K562 (cell line): ENCODE measurements at regions not wholly inside any gene's neighbourhood (a gene's known extent, or its start where the extent isn't known, plus 50 kb on each side); places are given as distances from the start of the nearest gene placed in this dataset.

Experiments
- ATAC-seq: fragments of 200-7000 bp; cut with Tn5 transposase; 3 replicates; pipeline ENCODE4 v1.9.1; 2020; ENCODE audit warnings: moderate library complexity
- BruUV-seq: library from RNA; stranded (reverse); fragments of 400-500 nt; replicated peaks from 2 replicates; lab custom pipeline; 2021; lab: Mats Ljungman, UMichigan
- CTCF ChIA-PET: fragments of 300-600 bp; formaldehyde crosslinking; extraction: SDS; loops from one replicate; lab custom pipeline; 2021; ENCODE audit warnings: low intra/inter-chr PET ratio; lab: Yijun Ruan, JAX
- POLR2A ChIA-PET: fragments of 300-600, 350-650 bp; sonication (Branson Sonifier 250); formaldehyde crosslinking; extraction: SDS; loops from one replicate; lab custom pipeline; 2021; ENCODE audit warnings: antibody characterized with exemption, inconsistent platforms; lab: Yijun Ruan, JAX
- DNase-seq, 4 experiments: peaks; one replicate each; pipeline versions ENCODE4 v3.0.0 to v3.0.0-alpha.2; 2011 to 2018; ENCODE audit warnings: low spot score in 3 of 4, mixed read lengths in 3 of 4; ENCODE audit errors: extremely low read depth in 1 of 4
- FAIRE-seq: peaks from 2 replicates; lab custom pipeline; 2011; peaks lifted over from hg19 to GRCh38; lab: Jason Lieb, UNC
- H2AFZ ChIP-seq: 2 replicates; pipeline ENCODE4 v1.6.0; 2011; ENCODE audit warnings: low read depth, low read length, control low read depth, inconsistent platforms
- H3K27ac ChIP-seq: fragments of 200-600 bp; 3 replicates; pipeline ENCODE4 v1.8.0; 2011; ENCODE audit warnings: low read depth, mild to moderate bottlenecking, control low read depth, inconsistent platforms, low read length, moderate library complexity, mixed read lengths; ENCODE audit errors: extremely low read depth
- H3K27me3 ChIP-seq, 2 experiments: fragments of 300-600 bp in 1 of 2; 2 replicates in 1 of 2; 3 replicates in 1 of 2; pipeline versions ENCODE4 v1.6.0 to v1.8.0; 2011; ENCODE audit warnings: inconsistent platforms in 2 of 2, low read length in 2 of 2, mild to moderate bottlenecking in 1 of 2, mixed read lengths in 1 of 2, moderate library complexity in 1 of 2; ENCODE audit not compliant: control insufficient read depth in 2 of 2, insufficient read depth in 2 of 2
- H3K36me3 ChIP-seq: fragments of 300-600 bp; 3 replicates; pipeline ENCODE4 v1.8.0; 2011; ENCODE audit warnings: mild to moderate bottlenecking, low read length, inconsistent platforms; ENCODE audit not compliant: control insufficient read depth, insufficient read depth
- H3K4me1 ChIP-seq, 2 experiments: fragments of 200-600 bp in 1 of 2; replicated peaks in 1 of 2; 2 replicates in 1 of 2; 3 replicates in 1 of 2; pipeline versions ENCODE4 v1.5.1 to v1.8.0; 2011; ENCODE audit warnings: inconsistent platforms in 2 of 2, low read length in 2 of 2, mild to moderate bottlenecking in 1 of 2, mixed read lengths in 1 of 2, moderate library complexity in 1 of 2; ENCODE audit not compliant: control insufficient read depth in 2 of 2, insufficient read depth in 2 of 2
- H3K4me2 ChIP-seq: 2 replicates; pipeline ENCODE4 v1.6.1; 2011; ENCODE audit warnings: low read length, control low read depth, inconsistent platforms, mixed read lengths; ENCODE audit not compliant: insufficient read depth
- H3K4me3 ChIP-seq: fragments of 200-600 bp; sonication (generic), shearing (Covaris generic); 2 replicates; pipeline ENCODE4 v1.5.1; 2016; ENCODE audit warnings: control low read depth, inconsistent platforms
- H3K79me2 ChIP-seq: fragments of 200-600 bp; 3 replicates; pipeline ENCODE4 v1.8.0; 2011; ENCODE audit warnings: low read length, inconsistent platforms; ENCODE audit not compliant: control insufficient read depth, insufficient read depth
- H3K9ac ChIP-seq, 2 experiments: 2 replicates each; pipeline versions ENCODE4 v1.6.0 to v1.6.1; 2011; ENCODE audit warnings: low read depth in 2 of 2, low read length in 2 of 2, control low read depth in 1 of 2, inconsistent platforms in 1 of 2, mild to moderate bottlenecking in 1 of 2, mixed read lengths in 1 of 2; ENCODE audit not compliant: insufficient read depth in 1 of 2
- H3K9me1 ChIP-seq: one replicate; pipeline ENCODE4 v1.6.0; 2011; ENCODE audit warnings: inconsistent platforms, mild to moderate bottlenecking, low read length, moderate library complexity; ENCODE audit not compliant: control insufficient read depth, insufficient read depth
- H3K9me3 ChIP-seq: replicated peaks from 2 replicates; pipeline ENCODE4 v1.5.1; 2011; ENCODE audit warnings: low read depth, low read length, inconsistent platforms; ENCODE audit not compliant: control insufficient read depth, insufficient read depth
- H4K20me1 ChIP-seq: replicated peaks from 2 replicates; pipeline ENCODE4 v1.6.1; 2011; ENCODE audit warnings: low read length, inconsistent platforms, mixed read lengths; ENCODE audit not compliant: control insufficient read depth, insufficient read depth
- CEBPG ChIP-seq, 3 experiments: fragments of 200-800 bp in 1 of 3; sonication (Bioruptor generic) in 1 of 3; sonication (generic) in 1 of 3; formaldehyde crosslinking in 1 of 3; IDR thresholded peaks in 2 of 3; conservative IDR thresholded peaks in 1 of 3; 2 replicates each; pipeline versions ENCODE4 v1.6.1 to v1.8.0; 2016 to 2022; ENCODE audit warnings: missing compliant biosample characterization in 2 of 3, missing genetic modification characterization in 2 of 3, mild to moderate bottlenecking in 1 of 3, missing genetic modification reagents in 1 of 3
- FOXK1 ChIP-seq: sonication (generic); formaldehyde crosslinking; IDR thresholded peaks from 2 replicates; pipeline ENCODE4 v1.8.0; 2022; ENCODE audit warnings: missing genetic modification reagents, mild to moderate bottlenecking, borderline replicate concordance
- HNRNPK ChIP-seq: fragments of 200-400 bp; formaldehyde crosslinking; IDR thresholded peaks from one replicate; pipeline ENCODE4 v1.6.1; 2018; ENCODE audit warnings: mild to moderate bottlenecking, low read depth, low read length; ENCODE audit not compliant: poor library complexity, severe bottlenecking
- MXI1 ChIP-seq: IDR thresholded peaks from 2 replicates; pipeline ENCODE4 v1.6.1; 2011; ENCODE audit warnings: low read depth, mild to moderate bottlenecking, improper control_type of control experiment, low read length
- NFATC3 ChIP-seq: fragments of 450-650 bp; IDR thresholded peaks from 2 replicates; pipeline ENCODE4 v1.6.1; 2017; ENCODE audit warnings: mild to moderate bottlenecking
- SMAD2 ChIP-seq: fragments of 150-350 bp; IDR thresholded peaks from 2 replicates; pipeline ENCODE4 v1.6.1; 2014; ENCODE audit warnings: low read depth, mild to moderate bottlenecking, low read length
- XRCC5 ChIP-seq: fragments of 200-400 bp; formaldehyde crosslinking; IDR thresholded peaks from 2 replicates; pipeline ENCODE4 v1.6.1; 2017; ENCODE audit warnings: low read depth, mild to moderate bottlenecking, low read length
- ZNF24 ChIP-seq: fragments of 450-650 bp; IDR thresholded peaks from 2 replicates; pipeline ENCODE4 v1.6.1; 2016
- ZNF586 ChIP-seq: fragments of 450-650 bp; formaldehyde crosslinking; conservative IDR thresholded peaks from 2 replicates; pipeline ENCODE4 v1.4.0; 2020; ENCODE audit warnings: mild to moderate bottlenecking, moderate library complexity
- WGBS: fragments of 100-300 bp; shearing (Covaris generic); methylation state at CpG from one replicate; pipeline ENCODE4 v1.1.6; 2016; ENCODE audit warnings: low coverage, mixed read lengths; ENCODE audit not compliant: insufficient coverage; ENCODE audit errors: missing lambda C conversion rate; 5-methylcytosine and 5-hydroxymethylcytosine counted together
- in situ Hi-C: fragments of 300-500 bp; cut with MboI; formaldehyde crosslinking; loops from 4 replicates; pipeline ENCODE4 v1.15.0; 2018; ENCODE audit warnings: inconsistent platforms, mixed read lengths
- intact Hi-C: fragments of 100-400 bp; cut with micrococcal nuclease; formaldehyde crosslinking; loops from 2 replicates; pipeline ENCODE4 v1.14.2; 2022

DNA sequence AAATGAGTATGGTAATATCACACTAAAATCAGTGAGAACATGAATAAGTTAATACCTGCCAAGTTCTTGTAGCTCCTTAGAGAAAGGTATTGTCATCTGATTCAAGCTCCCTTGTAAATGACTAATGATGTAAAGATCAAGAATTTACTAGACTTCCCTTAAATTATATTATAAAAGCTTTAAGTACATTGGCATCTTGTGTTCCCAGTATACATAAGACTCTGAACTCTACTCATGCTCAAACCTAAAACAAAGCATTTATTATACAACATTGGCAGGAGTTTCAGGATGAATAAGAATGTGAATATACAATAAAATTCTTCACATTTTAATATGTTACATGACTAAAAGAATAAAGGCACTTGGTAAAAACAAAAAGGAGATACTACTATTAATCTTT lies 126.8 kb upstream of the UNC5C start:
- Histone ChIP-seq H3K27ac (no peak overlapping the region), H3K4me2 (no peak overlapping the region), H3K4me3 (no peak overlapping the region), H2AFZ (no peak overlapping the region), H3K27me3 (no peaks in the 10 kb centered on the region), H3K9me1 (no peaks in the 10 kb centered on the region), H4K20me1 (no peaks in the 10 kb centered on the region), H3K4me1 (no peaks in the 10 kb centered on the region), H3K79me2 (no peaks in the 10 kb centered on the region), H3K36me3 (no peaks in the 10 kb centered on the region), H3K9me3 (no peaks in the 10 kb centered on the region), H3K9ac (no peak overlapping the region)
- in situ Hi-C loops (no loop called here), intact Hi-C loops (no loop called here)
- FAIRE-seq, result no peak
- ChIA-PET POLR2A (no interaction called here), CTCF (no interaction called here)
- no peak for DNase-seq
- no peak for ATAC-seq
- TF ChIP-seq HNRNPK, result no peak
- no peak for TF ChIP-seq FOXK1 (CRISPR knock-in tag)
- no peak for TF ChIP-seq ZNF586 (CRISPR knock-in tag)
- TF ChIP-seq MXI1, result no peak
- TF ChIP-seq XRCC5, result no peak
- no TSS peak for BruUV-seq

DNA sequence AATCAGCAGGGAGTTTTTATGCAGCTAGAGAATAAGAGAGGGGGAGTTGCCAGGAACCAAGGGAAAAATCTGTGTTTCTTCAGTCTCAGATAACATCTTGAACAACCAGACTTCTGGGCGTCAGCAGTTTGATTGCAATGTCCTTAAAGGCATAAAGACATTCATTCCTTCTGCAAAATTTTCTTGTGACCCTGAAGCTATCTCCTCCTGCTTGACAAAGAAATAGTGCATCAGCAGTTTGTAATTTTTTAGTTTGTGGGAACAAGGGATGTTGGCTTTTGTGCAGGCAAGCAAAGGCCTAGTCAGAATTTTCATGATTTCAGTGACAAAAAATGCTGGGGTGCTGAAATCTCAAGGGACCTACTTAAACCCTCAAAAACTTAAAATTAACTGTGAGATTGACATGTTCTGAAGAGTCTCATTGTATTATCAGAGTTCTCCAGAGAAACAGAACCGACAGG lies 125.8 kb upstream of the UNC5C start:
- intact Hi-C loops, result no loop called here
- ChIA-PET CTCF (no interaction called here), POLR2A (no interaction called here)
- Histone ChIP-seq H3K4me2 (no peak overlapping the region), H3K4me3 (no peak overlapping the region), H3K9ac (no peak overlapping the region), H3K27ac (no peak overlapping the region), H3K9me1 (no peaks in the 10 kb centered on the region), H4K20me1 (no peaks in the 10 kb centered on the region), H3K4me1 (no peaks in the 10 kb centered on the region), H3K36me3 (no peaks in the 10 kb centered on the region), H3K79me2 (no peaks in the 10 kb centered on the region), H3K27me3 (no peaks in the 10 kb centered on the region), H2AFZ (no peak overlapping the region), H3K9me3 (no peaks in the 10 kb centered on the region)
- FAIRE-seq (no peak), DNase-seq (no peak), ATAC-seq (no peak)
- in situ Hi-C loops, result no loop called here
- no TSS peak for BruUV-seq
- WGBS, result 0% methylated on average over 2 of the region's 2 CpGs
- no peak for TF ChIP-seq SMAD2
- no peak for TF ChIP-seq NFATC3
- no peak for TF ChIP-seq CEBPG (CRISPR knock-in tag; IDR thresholded peaks at IDR 0.05)
- TF ChIP-seq CEBPG (tag; conservative IDR thresholded peaks at IDR 0.05 in 1 of 2, IDR thresholded peaks at IDR 0.05 in 1 of 2), result no peak
- no peak for TF ChIP-seq ZNF24
